Esophagus muscularis mucosa (tissue), 3 donors: ENCODE measurements at regions not wholly inside any gene's neighbourhood (a gene's known extent, or its start where the extent isn't known, plus 50 kb on each side); places are given as distances from the start of the nearest gene placed in this dataset.

Source experiments
- CTCF ChIP-seq, 3 experiments: fragments of 200-600 bp in 2 of 3; fragments of 450-650 bp in 1 of 3; sonication (generic) in 2 of 3; IDR thresholded peaks; one replicate each; pipeline ENCODE4 v1.5.1; 2017 to 2019; ENCODE audit warnings: antibody characterized with exemption in 3 of 3, mild to moderate bottlenecking in 2 of 3, moderate library complexity in 1 of 3
- POLR2AphosphoS5 ChIP-seq, 2 donors: sonication (generic); formaldehyde crosslinking; IDR thresholded peaks; one replicate each; pipeline ENCODE4 v1.6.1; 2017; ENCODE audit warnings: antibody characterized with exemption in 2 of 2

- TF ChIP-seq CTCF (IDR thresholded peaks at IDR 0.05) = no peak
- no peak for TF ChIP-seq POLR2AphosphoS5 (IDR thresholded peaks at IDR 0.05)
These were observed 1683.8 kb downstream of the REEP3 start for GRCh38 chr10:65204999-65205398.
